Stimulated activated CD4-positive, alpha-beta T cell treated with anti-CD3 and anti-CD28 coated beads, Interleukin-12 subunit alpha, Interleukin-12 subunit beta, amount 100 ng/mL, for 48 hours (primary cell): ENCODE measurements at regions not wholly inside any gene's neighbourhood (a gene's known extent, or its start where the extent isn't known, plus 50 kb on each side); places are given as distances from the start of the nearest gene placed in this dataset.
A peak's percentile ranks its signal among the peaks of the same experiment; 100 is the strongest.
"Not testable (repeated sequence)": the region's sequence is repeated elsewhere in the genome, so short reads cannot be mapped to it uniquely, and the experiment has no call there.

ENCODE experiments used
- DNase-seq, 3 donors: peaks; one replicate each; pipeline ENCODE4 v3.0.0-alpha.2; 2020; ENCODE audit warnings: low read depth in 2 of 3, low spot score in 1 of 3

DNA sequence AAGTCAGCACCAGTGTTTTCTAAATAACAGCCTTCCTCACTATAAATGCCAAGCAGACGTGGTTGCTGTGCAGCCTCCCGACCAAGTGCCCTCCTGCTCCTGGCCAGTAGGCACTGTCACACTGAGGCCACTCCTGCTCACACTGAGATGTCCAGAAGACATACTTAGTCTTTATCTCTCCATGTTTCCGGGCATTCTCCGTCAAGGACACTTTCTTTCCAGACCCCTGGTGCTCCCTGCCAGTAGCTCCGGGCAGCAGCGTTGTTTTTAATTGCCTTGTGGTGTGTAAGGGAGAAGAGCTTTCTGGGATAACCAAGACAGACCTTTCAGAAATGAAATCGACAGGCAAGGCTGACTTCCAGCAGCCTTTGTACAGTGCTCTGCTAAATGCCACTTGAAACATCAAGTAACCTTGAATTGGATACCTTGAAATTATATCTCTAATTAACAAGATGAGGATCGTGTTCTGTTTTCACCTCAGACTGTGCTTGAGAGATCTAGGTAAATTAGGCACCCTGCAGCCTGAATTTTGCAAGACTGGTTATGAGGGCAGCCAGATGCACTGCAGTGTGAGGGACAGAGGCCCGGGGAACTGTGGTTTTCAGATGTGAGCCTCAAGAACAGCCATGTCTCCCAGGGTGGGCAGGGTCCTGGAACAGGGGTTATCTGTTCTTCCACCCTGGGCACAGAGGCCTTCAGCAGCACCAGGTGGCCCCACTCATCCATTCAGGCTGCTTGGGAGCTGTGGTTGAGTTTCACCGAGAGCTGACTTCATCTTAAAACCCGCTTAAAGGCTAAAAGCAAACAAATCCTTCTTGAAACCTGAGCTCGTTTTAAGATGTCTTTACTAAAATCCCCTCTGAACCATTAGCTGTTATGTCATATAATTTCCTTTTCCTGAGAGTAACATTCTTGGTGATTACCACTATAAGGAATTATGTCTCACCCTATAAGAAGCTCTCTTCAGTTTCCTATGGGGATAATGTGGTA lies 105.5 kb upstream of the IL12A start:
- DNase-seq, result no peak

DNA sequence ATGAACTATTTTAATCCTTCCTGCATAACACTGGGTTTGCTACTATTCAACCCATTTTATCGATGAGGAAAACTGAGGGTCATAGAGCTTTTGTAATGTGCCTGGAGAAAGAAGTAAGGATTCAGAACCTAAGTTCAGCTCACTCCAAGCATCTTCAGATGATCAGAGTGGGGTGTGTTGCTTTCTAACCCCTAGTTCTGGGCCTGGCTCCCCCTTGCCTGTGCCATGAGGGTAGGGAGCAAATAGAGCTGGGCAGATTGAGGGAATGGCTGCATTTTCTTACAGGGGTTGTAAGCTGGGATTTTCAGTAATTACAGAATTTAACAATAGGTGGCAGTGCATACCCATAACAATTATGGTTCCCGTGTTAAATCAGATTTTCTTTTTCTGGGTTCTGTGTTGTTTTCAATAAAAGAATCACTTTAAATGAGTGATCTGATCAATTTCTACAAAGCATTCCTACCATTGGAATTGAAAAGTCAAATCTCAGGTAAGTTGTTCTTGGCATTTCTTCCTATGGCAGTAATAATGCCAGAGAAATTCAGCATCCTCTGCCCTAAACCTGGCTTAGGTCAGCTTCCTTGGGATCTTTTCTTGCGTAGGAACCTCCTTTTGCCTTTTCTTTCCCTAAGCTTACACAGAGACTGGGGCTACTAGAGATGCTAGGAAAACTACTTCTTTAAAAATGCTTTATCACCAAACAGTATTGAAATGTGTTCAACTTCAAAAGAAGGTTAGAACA lies 103.8 kb upstream of the IL12A start:
- peak in 1 of 3 donors; percentile 7 for DNase-seq

DNA sequence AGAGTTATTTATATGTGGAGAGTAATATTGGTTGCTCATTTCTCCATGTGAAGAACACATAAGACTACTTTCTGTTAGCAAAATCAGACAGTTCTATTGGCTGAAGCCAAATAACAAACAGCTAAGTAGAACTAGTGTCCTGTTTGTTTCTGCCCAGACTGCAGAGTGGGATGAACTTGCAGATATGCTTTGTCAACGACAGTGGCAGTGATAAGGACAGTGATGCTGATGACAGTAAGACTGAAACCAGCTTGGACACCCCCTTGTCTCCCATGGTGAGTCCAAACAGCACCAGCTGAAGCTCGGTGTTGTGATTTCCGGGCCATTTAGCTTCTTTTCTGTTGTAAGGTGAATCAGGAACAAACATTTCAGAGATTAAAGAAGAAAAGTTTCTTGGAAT lies 102.6 kb upstream of the IL12A start:
- no peak for DNase-seq

DNA sequence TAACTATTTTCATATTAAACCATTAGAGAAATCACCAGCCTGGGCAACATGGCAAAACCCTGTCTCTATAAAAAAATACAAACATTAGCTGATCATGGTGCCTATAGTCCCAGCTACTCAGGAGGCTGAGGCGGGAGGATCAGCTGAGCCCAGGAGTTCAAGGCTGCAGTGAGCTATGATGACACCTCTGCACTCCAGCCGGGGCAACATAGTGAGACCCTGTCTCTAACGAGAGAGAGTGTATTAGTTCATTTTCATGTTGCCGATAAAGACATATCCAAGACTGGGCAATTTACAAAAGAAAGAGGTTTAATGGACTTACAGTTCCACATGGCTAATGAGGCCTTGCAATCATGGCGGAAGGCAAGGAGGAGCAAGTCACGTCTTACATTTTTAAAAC lies 102.1 kb upstream of the IL12A start:
- not testable (repeated sequence) for DNase-seq

DNA sequence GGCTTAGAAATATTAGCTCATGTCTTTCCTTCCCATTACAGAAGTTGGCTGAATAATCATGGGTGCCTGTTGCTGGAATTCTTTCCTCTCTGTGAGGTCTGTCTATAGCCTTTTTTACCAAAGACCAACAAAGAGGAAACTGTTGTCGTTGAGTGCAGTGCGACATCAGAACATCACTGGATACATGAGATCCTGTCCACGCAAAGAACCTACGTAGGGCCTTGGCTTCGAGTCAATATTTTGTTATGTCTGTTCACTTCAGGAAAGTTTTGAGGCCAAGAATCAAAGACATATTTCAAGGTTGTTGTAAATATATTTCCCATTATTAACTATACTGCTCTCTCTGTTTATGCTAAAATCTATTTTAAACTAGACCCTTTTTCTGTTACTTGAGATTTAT lies 101.5 kb upstream of the IL12A start:
- no peak for DNase-seq

DNA sequence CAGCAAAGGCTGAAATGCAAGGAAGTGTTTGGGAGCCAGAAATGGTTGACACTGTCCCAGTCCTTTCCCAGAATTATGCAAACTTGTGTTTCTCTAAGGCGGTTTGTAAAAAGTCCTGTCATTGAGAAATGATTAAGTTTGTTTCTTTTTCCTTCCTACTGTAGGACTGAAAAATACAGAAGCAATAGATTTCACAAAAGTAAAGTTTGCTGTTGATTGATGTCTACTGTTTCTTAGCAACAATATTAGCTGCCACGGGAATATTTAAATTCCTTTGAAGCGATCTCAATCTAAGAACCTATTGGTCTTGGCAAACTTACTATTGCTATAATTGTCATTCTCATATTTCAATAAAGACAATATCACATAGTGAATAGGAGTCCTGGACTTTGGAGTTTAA lies 100.7 kb upstream of the IL12A start:
- no peak for DNase-seq

DNA sequence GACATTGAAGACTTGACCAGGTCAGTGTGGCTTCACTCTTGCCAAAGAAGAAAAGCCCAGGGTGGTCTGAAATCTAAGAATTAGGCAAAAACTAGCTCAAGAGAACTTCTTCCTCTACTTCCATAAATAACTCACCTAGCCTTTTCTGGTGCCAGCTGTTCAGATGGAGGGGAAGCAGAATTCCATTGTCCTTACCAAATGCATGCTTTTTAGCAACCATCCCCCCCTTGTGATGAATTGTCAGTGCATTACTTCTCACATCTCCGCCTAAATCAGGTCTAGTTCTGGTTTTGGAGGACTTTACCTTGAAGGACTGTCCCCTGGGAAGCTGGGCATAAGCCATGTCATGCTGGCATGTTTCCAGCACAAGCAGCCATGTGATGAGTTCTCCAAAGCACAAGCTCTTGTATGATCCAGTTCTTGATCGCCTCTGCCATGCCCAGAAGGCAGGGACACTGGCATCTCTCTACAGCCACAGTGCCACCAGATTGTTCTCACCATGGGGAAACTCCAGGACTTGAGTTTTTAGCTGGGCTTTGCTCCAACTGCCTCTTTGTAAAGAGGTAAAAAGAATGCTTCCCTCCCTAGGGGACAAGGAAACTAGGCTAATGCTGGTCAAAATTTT lies 96.4 kb upstream of the IL12A start:
- no peak for DNase-seq

DNA sequence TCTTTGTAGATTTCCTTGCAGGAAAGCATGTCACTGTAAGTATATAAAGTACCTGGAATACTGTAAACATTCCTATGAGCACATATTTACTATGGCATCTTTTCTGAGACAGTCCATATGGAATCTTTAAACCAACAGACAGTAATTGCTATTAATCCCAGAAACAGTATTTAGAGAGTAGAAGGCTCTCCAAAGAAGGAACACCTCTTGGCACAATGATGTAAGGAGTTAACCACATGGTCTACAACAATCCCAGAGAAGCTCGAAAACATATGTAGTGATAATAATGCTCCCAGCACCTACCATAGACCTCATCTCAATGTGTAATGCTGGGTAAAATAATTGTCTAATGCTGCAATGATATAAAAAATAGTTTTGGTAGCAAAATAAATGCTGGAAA lies 95.8 kb upstream of the IL12A start:
- DNase-seq, result no peak

DNA sequence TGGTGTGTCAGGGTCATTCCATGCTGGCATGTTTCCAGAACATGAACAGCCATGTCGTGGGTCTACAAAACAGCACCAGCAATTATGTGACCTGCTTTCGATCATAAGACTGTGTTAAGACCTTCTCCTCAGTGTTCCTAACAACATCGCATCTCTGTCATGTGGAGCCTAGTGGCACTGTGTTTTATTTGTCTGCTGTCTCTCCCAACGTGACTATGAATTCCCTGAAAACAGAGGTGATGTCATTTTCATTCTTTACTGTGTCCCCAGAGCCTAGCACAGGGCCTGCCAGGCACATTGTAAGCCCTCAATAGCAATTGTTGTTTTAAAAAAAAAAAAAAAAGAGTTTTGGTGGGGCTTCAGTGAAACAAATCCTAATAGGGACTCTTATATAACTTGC lies 94.2 kb upstream of the IL12A start:
- DNase-seq, result no peak

DNA sequence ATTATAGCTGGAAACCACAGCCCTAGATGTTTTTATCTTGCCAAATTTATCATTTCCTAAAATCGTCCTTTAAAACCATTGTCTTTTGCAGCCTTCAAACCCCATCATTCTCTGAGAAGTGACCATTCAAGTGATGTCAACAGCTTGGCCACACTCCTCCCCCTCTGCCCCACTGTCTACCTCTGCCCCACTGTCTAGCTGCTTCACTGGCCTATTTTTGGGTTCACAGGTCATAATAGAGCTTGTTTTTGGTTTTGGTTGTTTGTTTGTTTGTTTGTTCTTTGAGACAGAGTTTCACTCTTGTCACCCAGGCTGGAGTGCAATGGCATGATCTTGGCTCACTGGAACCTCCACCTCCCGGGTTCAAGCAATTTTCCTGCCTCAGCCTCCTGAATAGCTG lies 93.2 kb upstream of the IL12A start:
- DNase-seq, result no peak

DNA sequence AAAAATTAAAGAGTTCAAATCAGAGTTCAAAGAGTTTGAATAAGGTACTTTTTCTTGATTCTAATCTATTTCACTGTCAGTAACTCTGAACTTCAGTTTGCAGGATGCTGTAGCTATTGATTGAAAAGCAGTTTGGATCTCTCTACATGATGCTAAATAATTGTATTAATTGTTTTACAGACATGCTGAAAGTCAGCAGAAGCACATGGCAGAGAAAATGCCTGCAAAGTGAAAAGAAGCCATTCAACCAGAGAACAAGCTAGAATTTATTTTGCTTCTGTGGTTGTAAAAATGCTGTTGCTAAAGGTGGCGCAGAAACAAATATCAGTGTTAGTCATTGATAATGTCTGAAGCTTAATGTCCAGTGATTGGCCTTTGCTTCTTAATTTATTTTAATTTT lies 92.1 kb upstream of the IL12A start:
- no peak for DNase-seq

DNA sequence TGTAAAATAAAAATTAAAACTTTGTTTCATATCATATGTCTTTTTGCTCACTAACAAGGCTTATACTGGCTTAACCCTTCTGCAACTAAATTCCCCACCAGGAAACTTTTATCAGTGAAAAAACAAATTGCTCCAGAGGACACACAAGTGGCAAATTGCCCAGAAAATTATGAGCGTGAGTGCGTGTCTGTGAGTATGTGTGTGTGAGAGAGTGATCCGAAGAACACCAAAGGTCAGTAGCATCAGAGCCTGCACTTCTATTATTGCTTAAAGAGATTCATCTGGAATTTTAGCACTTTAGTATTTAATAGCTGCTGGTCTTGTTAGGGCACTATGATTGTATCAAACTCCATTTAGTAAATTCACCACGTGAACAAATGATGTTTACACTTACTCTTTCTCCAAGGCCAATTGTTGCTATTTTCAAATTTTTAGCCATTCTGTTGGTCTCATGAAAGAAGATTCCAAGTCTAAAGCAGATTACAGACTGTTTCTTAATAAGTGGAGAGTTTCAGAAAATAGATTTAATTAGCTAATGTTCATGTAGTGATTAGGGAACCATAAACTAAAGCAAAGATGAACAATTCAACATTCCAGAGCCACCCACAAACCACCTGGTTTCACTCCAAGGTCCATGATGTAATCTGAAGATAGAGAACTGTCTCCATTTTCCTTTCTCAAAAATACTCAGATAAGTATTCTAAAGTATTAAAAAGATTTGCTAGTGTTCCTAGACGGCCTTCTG lies 91.1 kb upstream of the IL12A start:
- no peak for DNase-seq

DNA sequence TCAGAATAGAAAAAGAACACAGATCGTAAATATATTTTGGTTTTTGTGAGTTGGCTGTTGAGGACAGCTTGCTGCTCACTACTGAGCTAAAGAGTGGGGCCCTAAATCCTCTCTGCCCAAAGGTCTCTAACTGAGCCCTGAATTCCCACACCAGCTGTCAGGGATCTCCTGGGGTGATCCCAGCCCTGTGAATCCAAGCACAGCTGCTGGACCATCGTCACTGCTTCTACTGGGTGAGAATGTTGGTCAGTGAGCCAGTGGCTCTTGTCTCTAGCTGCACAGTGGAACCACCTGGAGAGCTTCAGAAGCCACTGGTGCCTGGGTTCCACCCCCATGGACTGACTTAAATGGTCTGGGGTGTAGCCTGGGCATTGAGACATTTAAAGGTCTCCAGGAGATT lies 90.5 kb upstream of the IL12A start:
- DNase-seq, result no peak

DNA sequence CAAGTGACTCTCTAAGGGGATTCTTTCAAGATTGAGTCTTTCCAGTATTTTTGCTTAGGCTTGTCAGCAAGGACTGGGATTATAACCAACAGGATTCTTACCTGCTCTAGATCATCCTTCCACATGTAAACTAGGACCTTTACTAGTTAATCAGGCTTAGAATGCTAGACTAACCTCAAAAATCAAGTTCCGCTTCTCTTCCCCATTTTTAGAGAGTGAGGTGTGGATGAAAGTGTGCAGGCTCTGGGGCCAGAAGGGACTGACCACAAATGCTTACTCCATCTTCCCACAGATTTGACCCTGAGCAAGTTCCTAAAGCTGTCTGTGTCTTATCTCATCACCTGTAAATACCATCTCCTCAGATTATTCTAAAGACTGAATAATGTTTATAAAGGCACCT lies 89.5 kb upstream of the IL12A start:
- DNase-seq, result no peak

DNA sequence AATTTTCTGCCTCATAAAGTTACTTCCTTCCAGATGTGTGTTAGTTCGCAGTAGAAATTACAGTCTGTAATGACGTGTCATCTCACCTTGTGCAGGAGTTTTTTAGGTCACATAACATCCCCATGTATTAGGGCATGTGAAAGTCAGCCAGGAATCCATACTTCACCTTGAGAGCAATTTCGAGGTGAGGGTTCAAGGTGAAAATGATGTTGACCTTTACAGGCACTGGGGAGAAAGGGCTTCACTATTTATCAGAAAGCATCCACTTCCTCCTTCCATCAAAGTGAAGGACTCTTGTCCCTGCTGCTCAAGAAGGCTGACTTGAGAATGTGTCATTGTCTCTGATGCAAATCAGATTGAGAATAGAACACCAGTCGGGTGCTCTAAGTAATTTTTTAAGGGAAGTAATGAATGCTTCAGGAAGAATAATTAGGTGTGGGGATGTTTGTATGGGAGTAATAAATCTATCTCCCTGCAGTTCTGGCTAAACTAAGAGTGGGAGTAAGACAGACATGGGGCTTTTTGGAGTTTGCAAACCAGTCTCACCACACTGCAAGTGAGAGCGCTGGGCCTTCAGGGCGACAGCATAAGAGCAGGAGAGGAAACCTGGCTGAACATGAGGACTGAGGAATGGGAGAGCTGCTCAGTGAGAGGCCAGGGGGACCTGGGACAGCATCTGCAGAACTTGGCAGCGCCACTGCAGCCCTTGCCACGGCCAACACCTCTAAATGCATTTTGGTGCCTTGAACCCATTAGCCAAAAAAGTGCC lies 85.9 kb upstream of the IL12A start:
- DNase-seq, result no peak

DNA sequence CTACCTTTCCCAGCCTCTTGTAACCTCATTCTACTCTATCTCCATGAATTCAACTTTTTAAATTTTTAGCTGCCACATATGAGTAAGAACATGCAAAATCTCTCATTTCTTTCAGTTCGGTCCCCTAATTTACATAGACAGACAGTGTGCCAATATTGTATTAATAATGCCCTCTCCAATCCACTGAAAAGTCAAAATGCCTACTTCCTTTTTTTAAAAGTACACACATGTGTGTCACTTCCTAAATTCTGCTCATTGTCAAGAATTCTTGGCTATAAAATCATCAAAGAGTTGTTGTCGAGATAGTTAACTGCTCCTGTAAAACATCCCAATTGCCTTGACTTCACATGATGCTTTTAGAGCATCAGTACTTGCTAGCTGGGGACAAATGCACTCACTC lies 84.2 kb upstream of the IL12A start:
- no peak for DNase-seq

DNA sequence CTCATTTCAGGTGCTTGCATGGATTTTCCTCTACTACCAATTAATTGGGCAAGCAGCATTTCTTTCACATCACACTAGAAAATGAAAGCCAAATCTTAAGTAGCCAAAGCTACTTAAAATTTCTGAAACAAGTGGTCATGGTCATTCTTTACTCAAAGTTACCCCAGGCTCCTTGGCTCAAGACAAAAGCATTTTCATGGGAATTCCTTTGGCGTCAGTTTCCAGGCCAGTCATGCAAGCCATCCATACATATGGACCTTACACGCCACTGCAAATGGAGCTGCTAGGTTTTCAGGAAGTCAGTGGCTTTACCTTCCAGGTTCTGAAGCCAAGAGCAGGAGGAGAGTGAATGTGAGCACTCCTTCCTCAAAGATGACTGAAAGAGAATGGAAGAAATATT lies 83.7 kb upstream of the IL12A start:
- DNase-seq, result no peak

DNA sequence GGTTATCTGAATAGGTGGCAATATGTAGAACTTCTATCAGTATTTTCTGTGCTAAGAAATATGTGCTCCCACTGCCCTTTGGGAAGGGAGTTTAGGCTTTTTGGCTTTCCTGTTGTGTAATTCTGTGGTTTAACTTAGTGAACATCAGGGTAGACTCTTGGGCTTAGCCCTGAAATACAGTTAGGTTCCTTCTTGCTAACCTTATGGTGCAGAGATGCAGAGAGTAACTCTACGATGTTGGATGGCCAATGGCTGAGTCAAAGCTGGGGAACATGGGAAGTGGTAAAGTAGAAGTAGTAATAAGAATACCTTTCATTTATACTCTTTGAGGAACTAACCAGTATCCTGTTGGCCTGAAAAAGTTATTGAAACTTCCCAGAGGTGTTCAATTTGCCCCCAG lies 80.8 kb upstream of the IL12A start:
- no peak for DNase-seq

DNA sequence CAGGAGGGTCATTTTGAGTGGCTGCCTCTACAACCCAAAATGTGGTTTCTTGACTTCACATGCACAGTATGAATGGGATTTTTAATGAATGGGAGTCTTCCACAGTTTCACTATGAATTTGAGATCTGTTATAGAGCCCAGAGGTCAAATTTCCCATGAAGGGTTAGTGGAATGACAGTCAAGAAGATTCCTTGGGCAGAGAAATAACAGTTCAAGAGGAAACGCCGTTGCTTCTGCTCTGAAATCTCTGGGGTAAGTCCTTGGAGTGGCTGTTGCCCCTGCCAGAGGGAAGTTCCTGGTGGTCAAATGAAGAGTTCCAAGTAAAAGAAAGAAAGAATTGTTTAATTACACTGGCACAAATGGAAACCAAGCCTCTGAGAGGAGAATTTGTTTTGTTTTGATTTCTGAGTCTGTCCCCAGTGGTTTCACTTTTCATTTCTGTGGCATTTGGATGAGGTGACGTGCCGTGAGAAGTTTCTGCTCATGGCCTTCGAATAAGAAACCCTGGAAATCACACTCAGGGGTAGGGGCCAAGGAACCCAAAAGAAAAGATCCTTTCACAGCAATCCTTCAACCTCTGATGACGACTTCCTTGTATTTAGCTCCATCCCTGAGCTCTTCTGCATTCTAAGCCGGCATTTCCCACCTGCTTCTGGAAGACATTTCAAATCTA lies 77.5 kb upstream of the IL12A start:
- DNase-seq, result peak in 1 of 3 donors; percentile 8

DNA sequence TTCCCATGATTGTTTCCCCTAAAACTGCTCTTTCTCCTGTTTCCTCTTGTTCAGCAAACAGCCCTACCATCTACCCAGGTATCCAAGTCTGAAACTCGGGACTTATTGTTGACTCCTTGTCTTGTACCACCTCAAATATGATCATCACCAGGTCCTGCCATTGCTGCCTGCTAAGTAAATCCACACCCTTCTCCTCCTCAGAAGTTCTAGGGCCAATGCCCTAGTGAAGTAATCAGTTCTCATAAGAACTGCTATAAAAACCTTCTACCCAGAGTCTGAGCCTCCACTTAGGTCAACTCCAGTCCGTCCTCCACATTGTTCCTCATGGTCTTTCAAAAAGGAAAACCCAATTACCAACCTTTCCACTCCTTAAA lies 77.0 kb upstream of the IL12A start:
- no peak for DNase-seq
